Mesenchymal stem cell (in vitro differentiated cells and primary cell): ENCODE measurements at regions not wholly inside any gene's neighbourhood (a gene's known extent, or its start where the extent isn't known, plus 50 kb on each side); places are given as distances from the start of the nearest gene placed in this dataset.

Source experiments
- DNase-seq: peaks from one replicate; pipeline ENCODE4 v3.0.0-alpha.2; 2013
- H2AFZ ChIP-seq: one replicate; pipeline ENCODE4 v1.6.1; 2013; ENCODE audit warnings: low read depth, mild to moderate bottlenecking, control low read depth, inconsistent platforms, low read length, moderate library complexity
- H2AK5ac ChIP-seq: 2 replicates; pipeline ENCODE4 v1.6.1; 2013; ENCODE audit warnings: low read length, moderate library complexity, mild to moderate bottlenecking, inconsistent platforms; ENCODE audit not compliant: severe bottlenecking
- H2BK120ac ChIP-seq: one replicate; pipeline ENCODE4 v1.6.1; 2013; ENCODE audit warnings: low read depth, mild to moderate bottlenecking, inconsistent platforms, low read length, moderate library complexity
- H2BK12ac ChIP-seq, 2 experiments: one replicate each; pipeline ENCODE4 v1.6.1; 2013; ENCODE audit warnings: inconsistent platforms in 2 of 2, low read length in 2 of 2, mild to moderate bottlenecking in 2 of 2, moderate library complexity in 2 of 2, control low read depth in 1 of 2
- H2BK15ac ChIP-seq: one replicate; pipeline ENCODE4 v1.6.1; 2013; ENCODE audit warnings: mild to moderate bottlenecking, low read depth, inconsistent platforms; ENCODE audit not compliant: poor library complexity, severe bottlenecking
- H2BK5ac ChIP-seq: 2 replicates; pipeline ENCODE4 v1.6.1; 2013; ENCODE audit warnings: low read depth, mild to moderate bottlenecking, low read length, control low read depth, inconsistent platforms; ENCODE audit not compliant: poor library complexity, severe bottlenecking
- H3K14ac ChIP-seq, 2 experiments: one replicate each; pipeline ENCODE4 v1.6.1; 2013; ENCODE audit warnings: inconsistent platforms in 2 of 2, low read length in 2 of 2, control low read depth in 1 of 2, mild to moderate bottlenecking in 1 of 2, moderate library complexity in 1 of 2
- H3K18ac ChIP-seq, 2 experiments: one replicate each; pipeline ENCODE4 v1.6.1; 2013; ENCODE audit warnings: inconsistent platforms in 2 of 2, low read length in 2 of 2, control low read depth in 1 of 2, low read depth in 1 of 2, mild to moderate bottlenecking in 1 of 2
- H3K23ac ChIP-seq, 2 experiments: one replicate each; pipeline ENCODE4 v1.6.1; 2013; ENCODE audit warnings: inconsistent platforms in 2 of 2, low read length in 2 of 2, mild to moderate bottlenecking in 2 of 2, moderate library complexity in 2 of 2, control low read depth in 1 of 2
- H3K27ac ChIP-seq: 2 replicates; pipeline ENCODE4 v1.5.1; 2013; ENCODE audit warnings: mild to moderate bottlenecking, moderate library complexity, low read length, control low read depth, inconsistent platforms; ENCODE audit not compliant: poor library complexity, severe bottlenecking
- H3K27me3 ChIP-seq, 2 experiments: 2 replicates each; pipeline versions ENCODE4 v1.6.1 to v1.7.0; 2013; ENCODE audit warnings: low read length in 2 of 2, mild to moderate bottlenecking in 2 of 2, moderate library complexity in 2 of 2, control low read depth in 1 of 2, inconsistent platforms in 1 of 2; ENCODE audit not compliant: control insufficient read depth in 1 of 2, insufficient read depth in 1 of 2
- H3K36me3 ChIP-seq, 2 experiments: 2 replicates each; pipeline versions ENCODE4 v1.6.1 to v1.7.0; 2013; ENCODE audit warnings: low read length in 2 of 2, control low read depth in 1 of 2, inconsistent platforms in 1 of 2, low read depth in 1 of 2, mild to moderate bottlenecking in 1 of 2; ENCODE audit not compliant: insufficient read depth in 2 of 2, control insufficient read depth in 1 of 2
- H3K4ac ChIP-seq, 2 experiments: one replicate each; pipeline ENCODE4 v1.6.1; 2013; ENCODE audit warnings: inconsistent platforms in 2 of 2, low read length in 2 of 2, mild to moderate bottlenecking in 2 of 2, moderate library complexity in 2 of 2, control low read depth in 1 of 2, low read depth in 1 of 2
- H3K4me1 ChIP-seq: 2 replicates; pipeline ENCODE4 v1.6.1; 2013; ENCODE audit warnings: low read depth, low read length, control low read depth; ENCODE audit not compliant: control insufficient read depth, insufficient read depth
- H3K4me2 ChIP-seq: 2 replicates; pipeline ENCODE4 v1.6.1; 2013; ENCODE audit warnings: low read length, mild to moderate bottlenecking, inconsistent platforms; ENCODE audit not compliant: poor library complexity, severe bottlenecking
- H3K4me3 ChIP-seq, 2 experiments: 2 replicates each; pipeline versions ENCODE4 v1.5.1 to v1.7.0; 2013; ENCODE audit warnings: low read length in 2 of 2, mild to moderate bottlenecking in 2 of 2, control low read depth in 1 of 2, low read depth in 1 of 2; ENCODE audit not compliant: insufficient read depth in 1 of 2
- H3K79me1 ChIP-seq: replicated peaks from 2 replicates; pipeline ENCODE4 v1.6.1; 2013; ENCODE audit warnings: mild to moderate bottlenecking, control low read depth, low read length, inconsistent platforms; ENCODE audit not compliant: poor library complexity, severe bottlenecking
- H3K9ac ChIP-seq: 2 replicates; pipeline ENCODE4 v1.7.0; 2013; ENCODE audit warnings: mild to moderate bottlenecking, low read length, moderate library complexity
- H3K9me3 ChIP-seq: 2 replicates; pipeline ENCODE4 v1.7.0; 2013; ENCODE audit warnings: mild to moderate bottlenecking, low read length; ENCODE audit not compliant: control insufficient read depth
- H4K8ac ChIP-seq: one replicate; pipeline ENCODE4 v1.6.1; 2013; ENCODE audit warnings: inconsistent platforms, mild to moderate bottlenecking, low read length, moderate library complexity
- H4K91ac ChIP-seq: one replicate; pipeline ENCODE4 v1.6.1; 2013; ENCODE audit warnings: mild to moderate bottlenecking, low read length, inconsistent platforms
- WGBS: methylation state at CpG from one replicate; pipeline ENCODE4 v1.1.7; 2013; ENCODE audit warnings: mixed read lengths; 5-methylcytosine and 5-hydroxymethylcytosine counted together

DNA sequence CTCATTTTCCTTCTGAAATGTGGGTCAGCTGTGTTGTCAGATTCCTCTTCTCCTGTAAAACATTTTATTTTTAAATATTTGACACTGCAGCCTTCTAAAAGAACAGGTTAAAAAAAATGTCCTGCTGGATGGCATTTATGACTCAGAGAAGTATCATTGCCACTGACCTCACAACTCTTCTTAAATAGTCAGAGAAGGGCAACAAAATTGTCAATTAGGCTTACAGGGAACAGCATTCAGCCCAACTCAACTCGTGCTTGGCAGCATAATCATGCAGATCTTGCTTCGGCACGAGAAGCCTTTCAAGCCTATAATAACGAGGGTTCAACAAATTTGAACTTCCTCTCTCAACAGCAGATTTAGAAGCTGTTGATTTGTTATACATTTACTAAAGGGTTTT, 296.7 kb upstream of the DACH1 start:
- H2BK5ac ChIP-seq, result no peak overlapping the region
- H2AFZ ChIP-seq, result peak overlapping the region; percentile 84
- H4K8ac ChIP-seq, result no peak overlapping the region
- 57% methylated on average over 3 of the region's 4 CpGs for WGBS
- no peak overlapping the region for H2BK12ac ChIP-seq
- no peak overlapping the region for H2AK5ac ChIP-seq
- no peak overlapping the region for H3K4me3 ChIP-seq
- H3K14ac ChIP-seq, result no peak overlapping the region
- H3K27ac ChIP-seq, result no peak overlapping the region
- H3K9ac ChIP-seq, result no peak overlapping the region
- H4K91ac ChIP-seq, result no peak overlapping the region
- no peaks in the 10 kb centered on the region for H3K79me1 ChIP-seq
- H3K4ac ChIP-seq, result no peak overlapping the region
- H3K4me1 ChIP-seq, result peaks cover 2% of the 10 kb centered on the region
- H3K36me3 ChIP-seq, result no peaks in the 10 kb centered on the region
- no peaks in the 10 kb centered on the region for H3K27me3 ChIP-seq
- H3K9me3 ChIP-seq, result no peaks in the 10 kb centered on the region
- H2BK15ac ChIP-seq, result no peak overlapping the region
- H3K4me2 ChIP-seq, result no peak overlapping the region
- H3K23ac ChIP-seq, result no peak overlapping the region
- no peak for DNase-seq
- no peak overlapping the region for H2BK120ac ChIP-seq
- no peak overlapping the region for H3K18ac ChIP-seq

DNA sequence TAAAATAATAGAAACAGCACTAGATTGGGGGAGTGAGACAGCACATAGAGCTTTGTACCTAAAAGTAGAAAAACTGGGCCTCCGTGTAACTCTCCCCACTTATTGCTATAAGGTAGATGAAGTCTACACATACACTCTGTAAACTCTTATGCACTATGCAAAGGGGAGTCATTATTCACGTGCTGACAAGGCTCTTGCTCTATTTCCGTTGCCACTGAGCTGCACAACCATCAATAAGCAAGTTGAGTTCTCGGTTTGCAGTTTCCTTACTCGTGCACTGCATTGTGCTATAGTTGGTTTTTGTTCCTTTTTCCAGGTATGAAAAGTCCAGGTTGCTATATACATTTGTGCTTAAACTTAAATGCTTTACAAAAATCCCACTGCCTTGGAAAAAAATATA, 294.0 kb upstream of the DACH1 start:
- Histone ChIP-seq H2BK12ac (no peak overlapping the region), H2BK120ac (no peak overlapping the region), H2BK15ac (no peak overlapping the region), H3K4me3 (no peak overlapping the region), H3K27ac (no peak overlapping the region), H2AK5ac (no peak overlapping the region), H4K91ac (no peak overlapping the region), H2AFZ (no peak overlapping the region), H4K8ac (no peak overlapping the region), H3K23ac (no peak overlapping the region), H3K4me2 (no peak overlapping the region), H3K79me1 (no peaks in the 10 kb centered on the region), H2BK5ac (no peak overlapping the region), H3K36me3 (no peaks in the 10 kb centered on the region), H3K9ac (no peak overlapping the region), H3K14ac (no peak overlapping the region), H3K4me1 (peaks cover 2% of the 10 kb centered on the region), H3K27me3 (no peaks in the 10 kb centered on the region), H3K9me3 (no peaks in the 10 kb centered on the region), H3K18ac (no peak overlapping the region), H3K4ac (no peak overlapping the region)
- WGBS, result 81% methylated on average over 4 of the region's 5 CpGs
- DNase-seq, result no peak

DNA sequence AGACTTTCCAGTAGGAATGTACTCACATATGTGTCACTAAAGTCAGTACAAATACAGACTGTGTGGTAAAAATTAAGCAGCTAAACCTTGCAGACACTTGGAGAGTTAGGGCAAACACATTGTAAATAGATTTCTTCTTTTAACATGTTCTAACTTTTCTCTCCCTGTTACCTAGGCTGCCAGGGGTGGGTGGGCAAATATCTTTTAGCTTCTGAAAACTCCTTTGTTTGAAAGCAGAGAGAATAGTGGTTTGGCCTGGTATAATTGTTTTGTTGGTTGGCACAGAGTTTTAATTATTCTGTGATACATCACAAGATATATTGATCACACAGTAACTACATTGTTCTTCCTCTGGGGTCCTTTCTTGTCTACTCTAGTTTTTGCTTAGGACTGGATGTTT, 289.8 kb upstream of the DACH1 start:
- Histone ChIP-seq H3K9me3 (no peaks in the 10 kb centered on the region), H4K91ac (no peak overlapping the region), H3K27ac (no peak overlapping the region), H4K8ac (no peak overlapping the region), H3K4me1 (no peaks in the 10 kb centered on the region), H3K4me2 (no peak overlapping the region), H2BK5ac (no peak overlapping the region), H3K4ac (no peak overlapping the region), H3K27me3 (no peaks in the 10 kb centered on the region), H2BK12ac (no peak overlapping the region), H3K9ac (no peak overlapping the region), H3K14ac (no peak overlapping the region), H2BK120ac (no peak overlapping the region), H2AK5ac (no peak overlapping the region), H3K36me3 (no peaks in the 10 kb centered on the region), H2BK15ac (no peak overlapping the region), H3K23ac (no peak overlapping the region), H3K79me1 (no peaks in the 10 kb centered on the region), H3K4me3 (no peak overlapping the region), H2AFZ (no peak overlapping the region), H3K18ac (no peak overlapping the region)
- DNase-seq, result no peak

DNA sequence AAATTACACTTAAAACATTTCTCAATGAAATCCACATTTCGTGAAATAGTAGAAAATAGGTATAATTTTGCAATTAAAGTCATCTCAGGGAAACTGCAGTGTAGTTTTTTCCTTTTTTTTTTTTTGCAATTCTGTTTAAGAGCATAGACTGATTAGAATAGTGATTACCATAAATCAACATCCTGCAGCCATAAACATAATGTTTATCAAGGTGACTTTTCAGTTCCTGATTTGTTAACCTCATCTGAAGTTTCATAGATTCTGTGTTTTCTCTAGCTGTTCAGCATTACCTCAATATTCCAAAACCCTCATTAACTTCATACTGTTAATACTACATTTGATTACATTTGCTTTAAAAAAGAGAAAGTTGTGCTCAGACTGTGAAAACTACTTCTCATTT, 286.3 kb upstream of the DACH1 start:
- no peak overlapping the region for H2AK5ac ChIP-seq
- no peaks in the 10 kb centered on the region for H3K27me3 ChIP-seq
- no peaks in the 10 kb centered on the region for H3K79me1 ChIP-seq
- H3K4me3 ChIP-seq, result no peak overlapping the region
- no peak overlapping the region for H4K91ac ChIP-seq
- no CpG with 5 or more reads among the region's 1 CpG for WGBS
- H3K18ac ChIP-seq, result no peak overlapping the region
- no peak overlapping the region for H2BK120ac ChIP-seq
- no peak overlapping the region for H3K27ac ChIP-seq
- H3K4ac ChIP-seq, result no peak overlapping the region
- H3K4me1 ChIP-seq, result no peaks in the 10 kb centered on the region
- no peak overlapping the region for H3K14ac ChIP-seq
- DNase-seq, result no peak
- H4K8ac ChIP-seq, result no peak overlapping the region
- no peak overlapping the region for H2BK12ac ChIP-seq
- H2BK5ac ChIP-seq, result no peak overlapping the region
- no peak overlapping the region for H3K4me2 ChIP-seq
- H2AFZ ChIP-seq, result no peak overlapping the region
- no peak overlapping the region for H3K9ac ChIP-seq
- H2BK15ac ChIP-seq, result no peak overlapping the region
- no peaks in the 10 kb centered on the region for H3K9me3 ChIP-seq
- no peak overlapping the region for H3K23ac ChIP-seq
- H3K36me3 ChIP-seq, result no peaks in the 10 kb centered on the region
